D341Med (cell line): ENCODE measurements at regions not wholly inside any gene's neighbourhood (a gene's known extent, or its start where the extent isn't known, plus 50 kb on each side); places are given as distances from the start of the nearest gene placed in this dataset.

Experiments
- DNase-seq: peaks from one replicate; pipeline ENCODE4 v3.0.0; 2012; ENCODE audit warnings: low spot score

DNA sequence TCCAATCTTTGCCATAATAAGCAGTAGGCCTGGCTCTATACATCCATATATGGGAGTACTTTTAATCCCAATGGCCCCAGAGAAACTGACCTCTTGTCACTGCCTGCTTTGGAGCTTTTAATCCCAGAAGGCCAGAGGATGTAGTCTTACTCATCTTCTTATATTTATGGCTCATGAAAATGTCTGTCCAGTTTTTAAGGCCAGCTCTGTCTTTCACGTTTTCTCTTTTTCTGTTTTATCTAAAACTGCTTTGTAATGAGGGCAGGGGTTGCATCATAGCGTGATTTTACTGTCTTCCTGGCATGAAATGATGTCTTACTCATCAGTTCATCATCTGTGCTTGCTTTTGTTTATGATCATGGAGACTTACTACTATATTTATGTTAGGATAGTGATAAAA, 1094.9 kb downstream of the MAT2B start:
- DNase-seq: no peak

DNA sequence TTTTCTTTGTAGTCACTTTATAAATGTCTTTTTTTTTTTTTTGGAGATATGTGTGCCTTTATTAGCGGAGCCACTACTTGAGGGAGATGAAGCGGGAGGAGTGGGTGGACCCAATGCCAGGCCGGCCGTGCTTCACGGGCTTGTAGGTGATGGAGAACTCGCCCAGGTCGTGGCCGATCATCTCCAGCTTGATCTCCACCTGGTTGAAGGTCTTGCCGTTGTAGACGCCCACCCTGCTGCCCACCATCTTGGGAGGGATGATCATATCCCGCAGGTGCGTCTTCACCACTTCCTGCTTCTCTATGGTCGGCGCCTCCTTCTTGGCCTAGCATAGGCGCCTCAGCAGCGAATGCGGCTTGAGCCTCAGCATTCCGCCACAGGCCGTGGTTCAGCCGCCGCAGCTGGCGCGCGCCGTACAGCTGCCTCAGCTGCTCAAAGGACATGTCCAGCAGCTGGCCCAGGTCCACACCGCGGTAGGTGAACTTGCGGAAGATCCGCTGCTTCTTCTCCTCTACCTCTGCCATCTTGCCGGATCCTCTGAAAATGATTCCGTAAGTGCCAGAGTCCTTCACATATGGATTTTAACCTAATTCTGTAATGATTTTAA, 1095.6 kb downstream of the MAT2B start:
- no peak for DNase-seq

DNA sequence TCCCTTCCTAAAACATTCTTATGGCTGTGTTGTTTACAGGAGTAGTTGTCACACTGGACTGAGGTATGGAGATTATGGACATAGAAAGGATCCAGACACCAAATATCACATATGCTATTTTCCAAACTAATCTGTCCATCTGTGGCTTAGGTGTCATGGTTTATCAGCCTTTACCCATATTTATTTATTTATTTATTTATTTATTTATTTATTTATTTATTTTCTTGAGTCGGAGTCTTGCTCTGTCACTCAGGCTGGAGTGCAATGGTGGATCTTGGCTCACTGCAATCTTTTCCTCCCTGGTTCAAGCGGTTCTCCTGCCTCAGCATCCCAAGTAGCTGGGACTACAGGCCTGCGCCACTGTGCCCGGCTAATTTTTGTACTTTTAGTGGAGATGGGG, 1103.1 kb downstream of the MAT2B start:
- no peak for DNase-seq

DNA sequence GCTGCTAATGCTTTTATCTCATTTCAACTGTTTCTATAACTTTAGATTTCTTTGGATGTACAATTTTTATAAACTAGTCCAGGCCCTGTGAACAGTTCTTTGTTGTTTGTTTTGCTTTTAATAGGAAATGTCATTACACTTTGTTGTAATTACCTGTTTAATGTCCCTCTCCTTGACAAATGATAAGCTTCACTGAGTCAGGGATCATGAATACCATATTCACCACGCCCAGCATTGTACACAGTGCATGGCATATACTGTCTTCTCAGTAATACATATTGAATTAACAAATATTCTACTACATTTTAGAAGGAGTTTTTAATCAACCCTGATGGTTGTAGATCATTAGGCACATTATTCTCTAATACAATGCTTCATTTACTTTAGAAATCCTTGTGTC, 1105.0 kb downstream of the MAT2B start:
- DNase-seq: no peak

DNA sequence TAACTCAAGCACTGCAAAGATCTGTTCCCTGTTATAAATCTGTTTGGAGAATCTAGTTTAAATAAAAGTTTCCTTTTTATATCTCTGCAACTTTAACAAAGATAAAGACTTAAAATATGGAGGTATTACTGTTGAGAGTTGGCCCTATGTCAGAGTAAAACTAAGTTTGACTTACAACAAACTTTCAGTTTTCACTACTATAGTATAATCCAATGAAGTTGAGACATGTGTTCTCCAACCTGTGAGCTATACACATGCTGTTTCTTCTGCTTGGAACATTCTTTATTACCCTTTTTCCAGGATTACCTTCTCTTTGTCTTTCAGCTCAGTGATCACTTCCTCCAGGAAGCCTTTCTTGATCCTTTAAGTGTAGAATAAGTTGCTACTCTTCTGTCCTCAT, 1109.3 kb downstream of the MAT2B start:
- no peak for DNase-seq

DNA sequence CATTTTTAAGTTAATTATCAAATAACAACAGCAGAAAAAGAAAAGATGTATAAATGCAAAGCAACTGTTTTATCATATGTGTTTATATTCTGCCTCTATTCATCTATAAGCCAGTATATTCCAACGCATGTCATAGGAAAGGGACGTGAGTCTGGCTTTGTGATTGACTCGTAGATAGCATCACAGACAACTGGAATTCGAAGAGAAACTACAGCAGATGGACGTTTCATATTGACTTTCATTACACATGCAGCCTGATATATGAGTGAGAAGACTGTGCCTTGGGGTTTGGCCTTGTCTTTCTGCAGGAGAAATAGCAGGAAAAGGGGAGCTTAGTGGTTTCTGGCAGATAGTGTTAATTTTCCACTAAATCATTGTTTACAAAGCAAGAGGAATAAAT, 1111.9 kb downstream of the MAT2B start:
- no peak for DNase-seq

DNA sequence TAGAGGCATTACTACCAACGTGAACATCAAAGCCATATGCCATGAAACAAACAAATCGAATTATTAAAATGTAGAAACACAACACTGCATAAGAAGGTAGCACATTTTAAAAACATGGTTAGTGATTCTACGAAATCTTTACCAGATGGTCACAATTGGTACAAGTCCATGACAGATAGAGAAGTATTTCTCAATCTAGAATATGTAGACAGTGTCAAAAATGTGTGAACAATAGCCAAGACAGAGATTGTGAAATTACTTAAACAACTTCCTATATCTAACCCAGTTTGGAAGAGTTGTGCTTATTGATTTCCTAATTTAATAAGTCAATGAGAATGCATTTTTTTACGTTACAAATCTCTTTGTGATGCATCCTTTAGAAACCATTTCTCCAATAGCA, 1121.6 kb downstream of the MAT2B start:
- DNase-seq: no peak

DNA sequence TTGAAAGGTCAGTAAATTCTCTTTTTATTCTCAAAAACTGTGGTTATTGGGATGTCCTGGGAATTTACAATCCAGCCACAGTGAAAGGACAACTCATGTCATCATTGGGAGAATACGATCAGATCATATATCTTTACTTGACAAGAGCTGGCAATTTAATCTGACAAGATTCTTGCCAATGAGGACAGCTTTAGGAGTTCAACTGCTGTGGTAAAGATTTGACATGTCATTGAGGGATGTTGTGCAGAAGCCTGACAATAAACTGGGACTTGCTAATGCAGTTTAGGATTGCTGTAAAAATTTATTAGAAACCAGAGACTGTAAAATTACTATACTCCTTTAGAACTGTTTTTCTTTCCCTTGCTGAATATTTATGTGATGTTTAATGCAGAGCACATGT, 1131.0 kb downstream of the MAT2B start:
- DNase-seq: no peak

DNA sequence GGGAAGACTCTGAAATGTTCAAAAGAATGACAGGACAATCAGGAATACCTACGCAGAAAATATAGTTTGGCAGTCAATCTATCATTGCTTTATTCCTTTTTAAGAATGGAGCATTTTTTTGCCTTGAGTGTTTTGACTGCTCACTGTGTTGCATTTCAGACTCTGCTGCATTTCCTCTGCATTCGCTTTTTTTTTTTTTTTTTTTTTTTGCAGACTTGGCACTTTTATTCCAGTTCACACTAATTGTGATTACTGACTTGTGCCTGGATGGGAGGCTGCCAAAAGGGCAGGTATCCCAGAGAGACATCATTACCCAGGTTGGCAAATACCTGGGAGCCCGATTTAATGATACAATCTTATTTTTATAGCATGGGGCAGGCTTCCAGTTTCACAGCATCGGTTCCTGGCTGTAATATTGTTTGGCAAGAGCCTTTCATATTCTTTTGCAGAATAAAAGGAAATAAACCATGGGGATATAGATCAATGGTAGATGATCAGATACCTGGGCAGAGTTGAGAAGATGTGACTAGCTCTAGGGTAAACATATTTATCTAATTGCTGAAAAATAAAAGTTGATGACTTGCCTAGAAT, 1132.6 kb downstream of the MAT2B start:
- no peak for DNase-seq

DNA sequence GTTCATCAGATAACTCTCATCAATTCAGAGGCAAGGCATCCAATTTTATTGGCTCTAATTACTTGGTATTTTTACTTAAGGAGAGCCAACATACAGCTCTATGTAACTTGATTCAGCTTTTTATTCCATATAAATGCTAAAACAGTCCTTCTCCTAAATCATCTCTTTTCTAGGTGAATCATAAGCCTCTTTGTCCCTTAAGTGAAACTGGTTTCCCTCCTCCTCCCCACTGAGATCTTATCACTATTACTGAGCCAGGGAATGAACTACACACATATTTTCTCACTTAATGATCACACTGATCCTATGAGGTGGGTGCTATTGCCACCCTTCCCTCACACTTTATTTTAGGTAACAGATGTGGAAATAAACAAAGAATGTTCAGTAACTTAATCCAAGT, 1143.8 kb downstream of the MAT2B start:
- no peak for DNase-seq

DNA sequence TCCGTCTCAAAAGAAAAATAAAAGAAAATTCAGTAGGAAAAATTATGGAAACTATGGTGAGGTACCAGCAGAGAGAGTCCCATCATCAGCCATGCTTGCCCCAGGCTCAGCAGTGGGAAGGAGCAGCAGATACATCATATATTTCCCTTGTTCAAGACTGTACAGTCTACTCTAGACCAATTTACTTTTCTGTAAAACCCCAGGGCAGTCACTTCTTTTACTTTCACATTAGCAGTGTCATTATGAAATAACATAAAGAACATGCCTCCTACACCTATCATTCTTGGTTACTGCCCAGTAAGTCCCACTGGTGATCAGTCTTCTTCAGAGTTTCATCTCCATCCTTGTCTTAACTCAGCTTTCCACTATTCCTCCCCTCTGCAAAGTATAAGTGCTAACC, 1145.0 kb downstream of the MAT2B start:
- DNase-seq: no peak

DNA sequence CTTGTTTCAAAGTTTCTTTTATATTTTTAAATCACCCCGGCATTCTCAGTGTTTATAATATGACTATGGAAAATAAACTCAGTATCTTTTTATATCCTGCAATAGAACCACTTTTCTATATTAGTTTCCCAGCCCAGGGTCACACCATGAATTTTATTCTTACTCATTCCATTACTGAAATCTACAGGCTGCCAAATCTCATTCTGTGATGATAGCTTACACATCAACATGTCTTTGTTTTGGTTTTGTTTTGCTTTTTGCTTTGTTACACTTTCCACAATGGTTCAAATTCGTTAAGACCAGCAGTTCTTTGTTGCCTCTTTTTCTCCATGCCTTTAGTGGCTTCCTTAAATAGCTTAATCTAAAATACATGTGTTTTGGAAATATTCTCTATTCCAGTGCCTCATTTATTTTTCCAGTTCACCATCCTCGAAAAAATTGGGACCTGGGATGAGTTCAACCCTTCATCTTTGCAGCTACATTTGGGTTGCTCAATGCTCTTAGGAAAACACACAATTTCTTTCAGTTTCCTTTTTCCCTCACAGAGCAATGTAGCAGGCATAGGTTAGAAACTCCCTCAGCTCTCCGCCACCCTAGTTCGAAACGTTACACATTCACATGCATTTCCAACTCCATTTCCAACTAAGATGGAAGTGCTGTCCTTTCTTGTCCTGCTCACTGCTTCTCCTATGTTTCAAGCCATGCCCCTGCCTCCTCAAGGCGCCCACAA, 1146.3 kb downstream of the MAT2B start:
- DNase-seq: no peak

DNA sequence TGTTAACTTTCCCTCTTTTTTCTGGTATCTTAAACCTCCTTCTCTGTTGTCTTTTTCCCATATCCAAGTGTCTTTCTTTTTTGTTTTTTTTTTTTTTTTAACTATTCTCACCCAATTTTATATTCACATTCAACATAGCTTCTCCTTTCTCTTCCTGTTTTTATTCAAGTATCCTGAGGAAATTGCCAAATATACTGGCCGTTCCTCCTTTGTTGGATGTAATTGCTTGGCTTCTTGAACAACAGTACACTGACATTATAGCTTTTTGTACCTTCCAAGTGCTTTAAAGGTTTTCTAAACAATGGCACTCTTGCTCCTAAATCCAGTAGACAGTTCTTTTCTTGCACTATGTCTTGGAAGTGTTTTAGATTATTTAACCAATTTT, 1146.8 kb downstream of the MAT2B start:
- DNase-seq: no peak

DNA sequence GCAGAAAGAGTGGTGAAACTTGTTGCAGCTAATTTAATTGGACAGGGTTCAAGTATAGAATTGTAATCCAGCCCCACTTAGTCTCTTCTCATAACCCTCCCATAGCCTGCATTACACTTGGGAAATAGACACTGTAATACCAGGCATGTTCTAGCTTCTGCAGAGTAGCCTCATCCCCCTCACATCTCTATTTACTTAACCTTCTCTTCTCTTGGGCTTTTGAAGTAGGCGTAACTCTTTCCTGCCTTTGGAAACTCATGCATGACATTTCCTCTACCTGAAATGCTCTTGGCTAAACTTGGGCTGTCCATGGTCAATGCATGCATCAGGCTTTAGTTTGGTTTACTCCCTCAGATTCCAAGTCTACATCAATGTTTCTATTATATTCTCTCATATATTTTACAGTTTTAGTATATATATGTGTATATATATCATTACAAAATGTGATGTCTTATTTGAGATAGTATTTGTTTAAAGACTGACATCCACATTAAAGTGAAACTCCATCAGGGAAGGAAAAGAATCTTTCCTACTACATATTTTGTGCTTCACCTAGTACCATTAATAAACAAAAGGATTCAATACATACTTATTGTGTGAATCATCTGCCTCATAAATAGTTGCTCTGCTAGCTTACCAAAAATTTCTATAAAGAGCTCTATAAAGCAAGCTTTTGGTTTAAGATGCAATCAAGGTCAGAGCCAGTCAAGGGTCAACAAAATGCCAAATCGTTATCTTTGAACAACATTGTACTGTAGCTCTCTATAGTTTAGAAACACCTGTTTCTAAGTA, 1158.0 kb downstream of the MAT2B start:
- no peak for DNase-seq

DNA sequence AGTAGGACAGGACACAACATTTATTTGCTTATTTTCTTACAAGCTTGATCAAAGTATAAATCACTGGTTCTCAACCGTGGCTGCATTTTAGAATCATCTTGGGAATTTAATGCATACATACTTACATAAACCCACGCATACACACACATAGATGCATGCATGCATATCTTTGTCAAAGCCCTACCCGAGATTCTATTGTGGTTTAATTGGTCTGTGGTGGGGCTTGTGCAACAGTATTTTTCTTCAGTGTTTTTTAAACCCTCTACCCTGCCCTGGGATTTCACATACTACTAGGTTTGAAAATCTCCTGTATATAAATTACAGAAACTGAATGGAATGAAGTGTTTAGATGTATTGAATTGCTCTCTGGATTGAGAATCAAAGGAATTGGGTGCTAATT, 1166.2 kb downstream of the MAT2B start:
- DNase-seq: no peak

DNA sequence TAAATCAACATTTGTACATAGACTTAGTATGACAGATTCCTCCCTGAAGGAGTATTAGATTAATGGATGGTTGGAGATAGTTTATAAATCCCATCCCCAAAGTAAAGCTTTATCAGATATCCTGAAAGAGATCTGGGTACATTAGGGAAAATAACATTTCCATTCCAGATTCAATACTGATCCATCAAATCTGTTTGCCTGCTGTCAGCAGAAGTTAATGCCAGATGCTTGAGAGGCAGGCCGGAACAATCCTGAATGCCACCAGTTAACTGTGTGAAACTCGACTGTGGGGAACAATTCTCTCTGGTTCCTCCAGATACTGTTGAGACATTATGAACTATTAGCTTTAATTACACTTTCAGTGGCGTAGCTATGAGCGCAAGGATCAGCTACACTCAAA, 1166.8 kb downstream of the MAT2B start:
- no peak for DNase-seq

DNA sequence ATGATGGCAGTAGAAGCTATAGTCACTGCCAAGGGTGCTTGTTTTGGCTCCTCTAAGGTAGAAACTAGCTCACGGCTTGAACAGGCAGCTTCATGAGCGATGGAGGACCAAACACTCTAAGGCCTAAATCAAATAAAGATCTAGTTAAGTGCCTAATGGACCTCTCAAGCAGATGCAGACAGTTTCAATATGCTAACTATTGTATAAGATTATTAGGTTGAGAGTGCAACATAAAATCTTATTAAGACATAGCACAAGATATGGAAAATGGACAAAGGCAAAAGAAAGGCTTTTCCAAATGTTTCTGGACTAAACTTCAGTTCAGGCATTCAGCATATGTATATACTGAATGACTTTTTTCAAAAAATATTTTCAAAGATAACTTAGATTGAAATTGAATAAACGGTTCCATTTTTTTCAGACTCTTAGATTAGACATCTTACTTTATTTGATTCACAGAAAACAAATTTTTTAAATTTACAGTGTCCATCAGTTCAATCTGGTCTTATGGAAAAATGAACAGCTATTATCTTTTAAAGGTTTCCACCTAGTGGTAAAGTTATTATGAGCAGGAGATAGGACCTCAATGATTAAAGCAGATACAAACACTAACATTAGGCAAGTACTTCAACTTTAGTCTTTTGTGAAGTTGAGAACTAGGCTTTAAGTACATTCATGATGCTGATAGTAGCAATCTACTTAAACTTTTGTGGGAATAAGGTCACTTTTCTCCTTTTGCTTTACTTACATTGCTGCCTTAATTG, 1167.7 kb downstream of the MAT2B start:
- DNase-seq: no peak

DNA sequence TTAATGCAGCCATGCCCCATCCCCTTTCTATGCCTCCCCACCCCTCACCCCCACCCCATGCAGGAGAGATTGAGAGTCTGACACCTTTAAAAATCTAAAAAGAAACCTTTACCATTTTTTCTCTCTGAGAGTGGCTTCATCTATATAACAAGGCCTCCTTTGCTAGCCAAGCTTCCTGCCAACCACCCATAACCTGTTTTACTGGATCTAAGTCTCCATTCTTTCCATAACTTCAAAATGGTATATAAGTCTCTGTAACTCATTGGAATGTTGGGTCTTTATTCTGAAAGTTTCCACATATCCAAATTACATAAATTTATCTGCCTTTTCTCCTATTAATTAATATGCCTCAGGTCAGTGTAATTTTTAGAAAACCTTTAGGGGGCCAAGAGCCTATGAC, 1174.0 kb downstream of the MAT2B start:
- no peak for DNase-seq

DNA sequence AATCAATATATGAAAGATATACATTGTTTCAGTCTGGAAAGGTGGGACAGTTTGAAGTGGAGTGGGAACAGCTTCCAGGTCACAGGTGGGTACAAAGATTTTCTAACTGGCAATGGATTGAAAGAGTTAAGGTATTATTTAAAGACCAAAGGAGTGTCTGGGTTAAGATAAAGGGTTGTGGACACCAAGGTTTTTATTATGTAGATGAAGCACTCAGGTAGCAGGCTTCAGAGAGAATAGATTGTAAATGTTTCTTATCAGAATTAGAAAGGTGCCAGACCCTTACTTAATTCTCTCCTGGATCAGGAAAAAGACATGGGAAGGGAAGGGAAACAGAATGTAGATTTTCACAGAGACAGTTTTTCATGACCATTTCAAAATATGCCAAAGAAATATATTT, 1174.8 kb downstream of the MAT2B start:
- no peak for DNase-seq

DNA sequence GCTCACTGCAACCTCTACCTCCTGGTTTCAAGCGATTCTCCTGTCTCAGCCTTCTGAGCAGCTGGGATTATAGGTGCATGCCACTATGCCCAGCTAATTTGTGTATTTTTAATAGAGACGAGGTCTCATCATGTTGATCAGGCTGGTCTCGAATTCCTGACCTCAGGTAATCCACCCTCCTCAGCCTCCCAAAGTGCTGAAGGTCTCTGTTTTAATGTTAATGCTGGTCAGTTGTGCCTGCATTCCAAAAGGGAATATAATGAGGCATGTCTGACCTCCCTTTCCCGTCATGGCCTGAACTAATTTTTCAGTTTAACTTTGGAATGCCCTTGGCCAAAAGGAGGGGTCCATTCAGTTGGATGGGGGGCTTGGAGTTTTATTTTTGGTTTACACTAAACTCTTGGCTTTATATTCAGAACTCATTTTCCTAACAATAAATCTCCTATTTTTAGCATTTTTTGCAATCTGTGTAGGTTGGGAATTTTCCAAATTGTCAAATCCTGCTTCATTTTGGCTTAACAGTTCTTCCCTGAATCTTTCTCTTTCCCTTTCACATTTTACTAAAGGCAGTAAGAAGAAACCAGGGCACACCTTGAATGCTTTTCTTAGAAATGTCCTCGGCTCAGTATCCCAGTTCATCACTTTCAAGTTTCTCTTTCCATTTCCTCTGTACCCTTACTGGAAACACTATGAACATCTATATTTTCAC, 1175.5 kb downstream of the MAT2B start:
- DNase-seq: no peak

DNA sequence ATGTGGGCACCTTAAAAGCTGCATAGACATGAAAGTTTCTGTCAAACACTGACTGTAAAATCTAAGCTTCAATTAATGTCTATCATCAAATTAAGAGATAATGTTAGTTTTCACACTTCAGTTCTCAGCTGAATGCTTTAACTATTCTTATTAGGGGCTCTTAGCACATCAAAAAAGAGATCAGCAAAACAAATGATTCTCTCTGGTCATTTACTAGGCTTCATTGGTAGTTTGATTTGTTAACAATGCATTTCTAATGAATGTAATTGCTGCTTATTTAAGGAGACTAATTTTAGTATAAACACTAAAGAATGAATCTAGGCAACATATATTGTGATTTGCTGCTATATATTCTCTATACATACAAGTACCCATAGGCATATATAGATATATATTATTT, 1182.0 kb downstream of the MAT2B start:
- DNase-seq: no peak

DNA sequence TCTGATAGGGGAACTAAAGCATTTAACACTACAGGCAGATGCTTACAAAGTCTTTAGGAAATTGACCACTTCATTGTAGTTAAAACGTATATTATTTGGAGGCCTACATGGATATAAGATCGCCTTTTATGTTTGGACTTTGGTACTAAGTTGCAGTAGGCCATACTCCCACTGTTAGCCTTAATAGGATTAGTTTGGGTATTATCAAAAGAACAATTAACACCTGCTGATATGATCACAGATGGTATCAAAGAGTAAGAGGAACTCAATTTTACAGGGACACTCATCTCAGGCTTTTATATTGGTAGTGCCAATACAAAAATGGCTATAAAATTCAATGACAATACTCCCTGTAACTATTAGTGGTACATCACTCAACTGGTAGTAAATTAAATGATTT, 1183.0 kb downstream of the MAT2B start:
- peak; percentile 31 for DNase-seq
